ENCODE measurements at regions not wholly inside any gene's neighbourhood (a gene's known extent, or its start where the extent isn't known, plus 50 kb on each side); places are given as distances from the start of the nearest gene placed in this dataset.

GRCh38 chr20:20939006-20939405 lies 167.2 kb downstream of the LINC00237 start:
- H3K4me1 ChIP-seq = no peaks in the 10 kb centered on the region
- no peaks in the 10 kb centered on the region for H3K36me3 ChIP-seq
- H3K27me3 ChIP-seq (ENCODE audit: low read depth) = peaks cover 37% of the 10 kb centered on the region
- no peak for DNase-seq
- H3K9me3 ChIP-seq (replicated peaks) = no peaks in the 10 kb centered on the region
- no peak overlapping the region for H3K27ac ChIP-seq (replicated peaks)
- intact Hi-C loops (cut with micrococcal nuclease) = no loop called here
- TF ChIP-seq CTCF (IDR thresholded peaks at IDR 0.05; ENCODE audit: borderline replicate concordance) = no peak
- no peak overlapping the region for H3K4me3 ChIP-seq

GRCh38 chr20:20938599-20938998 lies 167.6 kb downstream of the LINC00237 start:
- Histone ChIP-seq H3K4me1 (no peaks in the 10 kb centered on the region), H3K9me3 (replicated peaks) (no peaks in the 10 kb centered on the region), H3K36me3 (no peaks in the 10 kb centered on the region), H3K4me3 (no peak overlapping the region), H3K27me3 (ENCODE audit: low read depth) (peaks cover 41% of the 10 kb centered on the region), H3K27ac (replicated peaks) (no peak overlapping the region)
- TF ChIP-seq CTCF (IDR thresholded peaks at IDR 0.05; ENCODE audit: borderline replicate concordance) = no peak
- intact Hi-C loops (cut with micrococcal nuclease) = no loop called here
- DNase-seq = no peak

GRCh38 chr20:20938131-20938530 lies 168.0 kb downstream of the LINC00237 start:
- no peak for TF ChIP-seq CTCF (IDR thresholded peaks at IDR 0.05; ENCODE audit: borderline replicate concordance)
- intact Hi-C loops (cut with micrococcal nuclease) = no loop called here
- DNase-seq = no peak

DNA sequence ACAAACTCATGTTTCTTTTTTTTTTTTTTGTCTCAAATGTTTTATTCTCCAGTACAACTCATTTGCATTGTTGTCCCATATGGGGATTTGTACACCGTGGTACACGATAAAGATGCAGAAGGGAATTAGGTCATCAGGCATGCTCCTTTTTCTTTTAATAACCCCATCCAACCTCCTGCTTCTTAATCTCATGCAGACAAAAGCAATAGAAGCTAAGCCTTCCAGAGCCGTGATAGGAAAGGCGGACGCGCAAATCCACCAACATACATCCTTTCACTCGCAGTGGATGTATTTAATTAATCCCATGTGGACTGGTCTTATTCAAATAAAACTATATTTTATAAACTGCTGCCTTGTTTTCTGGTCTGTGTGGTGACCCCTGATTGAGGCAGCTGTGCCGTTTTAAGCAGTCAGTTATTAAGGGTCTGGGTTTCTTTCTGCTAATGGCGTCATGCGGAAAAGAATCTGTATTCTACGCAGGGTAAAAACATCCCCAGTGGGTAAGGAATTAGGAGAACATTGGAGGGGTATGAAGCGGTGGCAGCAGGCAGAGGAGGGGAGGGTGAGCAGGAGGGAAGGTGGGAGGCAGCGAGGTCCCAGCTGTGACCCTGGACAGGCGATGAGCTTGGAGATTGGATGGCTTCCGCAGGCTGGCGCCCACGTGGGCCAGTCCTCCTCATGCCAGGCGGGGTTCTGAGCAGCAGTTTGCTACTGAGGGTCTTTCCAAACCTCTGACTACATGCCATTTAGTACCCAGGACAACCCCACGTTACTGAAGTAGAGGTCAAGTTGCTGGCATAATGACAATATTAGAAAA lies 172.8 kb downstream of the LINC00237 start:
- no peaks in the 10 kb centered on the region for H3K9me3 ChIP-seq (replicated peaks)
- H3K36me3 ChIP-seq = no peaks in the 10 kb centered on the region
- H3K27me3 ChIP-seq (ENCODE audit: low read depth) = peaks cover 35% of the 10 kb centered on the region
- no peak for DNase-seq
- H3K27ac ChIP-seq (replicated peaks) = no peak overlapping the region
- TF ChIP-seq CTCF (IDR thresholded peaks at IDR 0.05; ENCODE audit: borderline replicate concordance) = no peak
- no peaks in the 10 kb centered on the region for H3K4me1 ChIP-seq
- intact Hi-C loops (cut with micrococcal nuclease) = no loop called here
- H3K4me3 ChIP-seq = no peak overlapping the region

More at GRCh38 chr20:20938131-20938530, 168.0 kb downstream of the LINC00237 start:
- no peaks in the 10 kb centered on the region for H3K4me1 ChIP-seq
- no peak overlapping the region for H3K27ac ChIP-seq (replicated peaks)
- H3K36me3 ChIP-seq = no peaks in the 10 kb centered on the region
- H3K4me3 ChIP-seq = no peak overlapping the region
- H3K27me3 ChIP-seq (ENCODE audit: low read depth) = peaks cover 43% of the 10 kb centered on the region
- H3K9me3 ChIP-seq (replicated peaks) = no peaks in the 10 kb centered on the region

GRCh38 chr20:20932156-20932555 lies 174.0 kb downstream of the LINC00237 start:
- DNase-seq = no peak
- Histone ChIP-seq H3K4me1 (no peaks in the 10 kb centered on the region), H3K27ac (replicated peaks) (no peak overlapping the region), H3K9me3 (replicated peaks) (no peaks in the 10 kb centered on the region), H3K36me3 (no peaks in the 10 kb centered on the region), H3K4me3 (no peak overlapping the region), H3K27me3 (ENCODE audit: low read depth) (peaks cover 36% of the 10 kb centered on the region)
- intact Hi-C loops (cut with micrococcal nuclease) = no loop called here
- no peak for TF ChIP-seq CTCF (IDR thresholded peaks at IDR 0.05; ENCODE audit: borderline replicate concordance)
